HEK293 (cell line): ENCODE measurements at regions not wholly inside any gene's neighbourhood (a gene's known extent, or its start where the extent isn't known, plus 50 kb on each side); places are given as distances from the start of the nearest gene placed in this dataset.

Source experiments
- CTCF ChIP-seq: fragments of 450-650 bp; formaldehyde crosslinking; IDR thresholded peaks from 2 replicates; pipeline ENCODE4 v1.5.1; 2016; ENCODE audit warnings: missing biosample characterization, missing genetic modification characterization
- GLIS1 ChIP-seq: fragments of 450-650 bp; formaldehyde crosslinking; IDR thresholded peaks from 2 replicates; pipeline ENCODE4 v1.5.1; 2016; ENCODE audit warnings: missing biosample characterization, missing genetic modification characterization
- GLIS2 ChIP-seq: fragments of 450-650 bp; formaldehyde crosslinking; IDR thresholded peaks from 2 replicates; pipeline ENCODE4 v1.5.1; 2016; ENCODE audit warnings: missing biosample characterization, missing genetic modification characterization
- KLF10 ChIP-seq: fragments of 450-650 bp; IDR thresholded peaks from 2 replicates; pipeline ENCODE4 v1.5.1; 2018; ENCODE audit warnings: missing biosample characterization, mild to moderate bottlenecking, missing genetic modification characterization
- KLF7 ChIP-seq: fragments of 450-650 bp; formaldehyde crosslinking; IDR thresholded peaks from 2 replicates; pipeline ENCODE4 v1.5.1; 2016; ENCODE audit warnings: missing biosample characterization, missing genetic modification characterization, borderline replicate concordance
- MYNN ChIP-seq: fragments of 450-650 bp; formaldehyde crosslinking; IDR thresholded peaks from 2 replicates; pipeline ENCODE4 v1.5.1; 2016; ENCODE audit warnings: missing biosample characterization, missing genetic modification characterization, borderline replicate concordance
- OSR2 ChIP-seq: fragments of 450-650 bp; formaldehyde crosslinking; IDR thresholded peaks from 2 replicates; pipeline ENCODE4 v1.5.1; 2016; ENCODE audit warnings: missing biosample characterization, missing genetic modification characterization
- PRDM1 ChIP-seq: fragments of 450-650 bp; formaldehyde crosslinking; IDR thresholded peaks from 2 replicates; pipeline ENCODE4; 2016; ENCODE audit warnings: missing biosample characterization, missing genetic modification characterization
- PRDM10 ChIP-seq: fragments of 450-650 bp; formaldehyde crosslinking; IDR thresholded peaks from 2 replicates; pipeline ENCODE4 v1.5.1; 2016; ENCODE audit warnings: missing biosample characterization, missing genetic modification characterization
- RBAK ChIP-seq: fragments of 450-650 bp; formaldehyde crosslinking; IDR thresholded peaks from 2 replicates; pipeline ENCODE4 v1.5.1; 2016; ENCODE audit warnings: missing biosample characterization, missing genetic modification characterization
- SP7 ChIP-seq: fragments of 450-650 bp; formaldehyde crosslinking; IDR thresholded peaks from 2 replicates; pipeline ENCODE4 v1.5.1; 2016; ENCODE audit warnings: missing biosample characterization, missing genetic modification characterization
- YY1 ChIP-seq: fragments of 450-650 bp; formaldehyde crosslinking; IDR thresholded peaks from 2 replicates; pipeline ENCODE4 v1.5.1; 2018; ENCODE audit warnings: missing biosample characterization, missing genetic modification characterization
- ZBTB20 ChIP-seq: fragments of 450-650 bp; formaldehyde crosslinking; IDR thresholded peaks from 2 replicates; pipeline ENCODE4 v1.5.1; 2016; ENCODE audit warnings: missing biosample characterization, missing genetic modification characterization
- ZNF121 ChIP-seq: fragments of 450-650 bp; formaldehyde crosslinking; IDR thresholded peaks from 2 replicates; pipeline ENCODE4 v1.5.1; 2016; ENCODE audit warnings: missing biosample characterization, missing genetic modification characterization
- ZNF16 ChIP-seq: fragments of 450-650 bp; formaldehyde crosslinking; IDR thresholded peaks from 2 replicates; pipeline ENCODE4 v1.5.1; 2016; ENCODE audit warnings: low read depth, missing biosample characterization, missing genetic modification characterization
- ZNF266 ChIP-seq: fragments of 450-650 bp; formaldehyde crosslinking; IDR thresholded peaks from 2 replicates; pipeline ENCODE4 v1.5.1; 2016; ENCODE audit warnings: missing biosample characterization, missing genetic modification characterization, low read depth
- ZNF341 ChIP-seq: fragments of 450-650 bp; formaldehyde crosslinking; IDR thresholded peaks from 2 replicates; pipeline ENCODE4; 2016; ENCODE audit warnings: low read depth, missing biosample characterization, missing genetic modification characterization
- ZNF394 ChIP-seq: fragments of 450-650 bp; formaldehyde crosslinking; IDR thresholded peaks from 2 replicates; pipeline ENCODE4 v1.5.1; 2016; ENCODE audit warnings: missing biosample characterization, missing genetic modification characterization, mild to moderate bottlenecking, moderate library complexity, borderline replicate concordance
- ZNF544 ChIP-seq: fragments of 450-650 bp; formaldehyde crosslinking; IDR thresholded peaks from 2 replicates; pipeline ENCODE4 v1.5.0; 2017; ENCODE audit warnings: missing biosample characterization, missing genetic modification characterization
- ZNF548 ChIP-seq: fragments of 450-650 bp; formaldehyde crosslinking; IDR thresholded peaks from 2 replicates; pipeline ENCODE4 v1.5.1; 2016; ENCODE audit warnings: missing biosample characterization, missing genetic modification characterization
- ZNF561 ChIP-seq: fragments of 450-650 bp; IDR thresholded peaks from 2 replicates; pipeline ENCODE4 v1.5.1; 2018; ENCODE audit warnings: missing biosample characterization, missing genetic modification characterization, borderline replicate concordance
- ZNF580 ChIP-seq: fragments of 450-650 bp; formaldehyde crosslinking; IDR thresholded peaks from 2 replicates; pipeline ENCODE4 v1.5.1; 2016; ENCODE audit warnings: missing biosample characterization, missing genetic modification characterization
- ZNF785 ChIP-seq: fragments of 450-650 bp; formaldehyde crosslinking; IDR thresholded peaks from 2 replicates; pipeline ENCODE4 v1.5.1; 2016; ENCODE audit warnings: missing biosample characterization, missing genetic modification characterization
- ZNF843 ChIP-seq: fragments of 450-650 bp; formaldehyde crosslinking; IDR thresholded peaks from 2 replicates; pipeline ENCODE4 v1.5.1; 2016; ENCODE audit warnings: missing biosample characterization, missing genetic modification characterization
- ZSCAN23 ChIP-seq: fragments of 450-650 bp; formaldehyde crosslinking; IDR thresholded peaks from 2 replicates; pipeline ENCODE4 v1.5.1; 2016; ENCODE audit warnings: missing biosample characterization, missing genetic modification characterization
- TF ChIP-seq, protein P1 (sequence below): fragments of 450-650 bp; formaldehyde crosslinking; IDR thresholded peaks from 2 replicates; pipeline ENCODE4 v1.5.1; 2016; ENCODE audit warnings: missing biosample characterization, missing genetic modification characterization
- TF ChIP-seq, protein P2 (sequence below): fragments of 450-650 bp; formaldehyde crosslinking; IDR thresholded peaks from 2 replicates; pipeline ENCODE4 v1.5.1; 2017; ENCODE audit warnings: missing biosample characterization, missing genetic modification characterization

DNA sequence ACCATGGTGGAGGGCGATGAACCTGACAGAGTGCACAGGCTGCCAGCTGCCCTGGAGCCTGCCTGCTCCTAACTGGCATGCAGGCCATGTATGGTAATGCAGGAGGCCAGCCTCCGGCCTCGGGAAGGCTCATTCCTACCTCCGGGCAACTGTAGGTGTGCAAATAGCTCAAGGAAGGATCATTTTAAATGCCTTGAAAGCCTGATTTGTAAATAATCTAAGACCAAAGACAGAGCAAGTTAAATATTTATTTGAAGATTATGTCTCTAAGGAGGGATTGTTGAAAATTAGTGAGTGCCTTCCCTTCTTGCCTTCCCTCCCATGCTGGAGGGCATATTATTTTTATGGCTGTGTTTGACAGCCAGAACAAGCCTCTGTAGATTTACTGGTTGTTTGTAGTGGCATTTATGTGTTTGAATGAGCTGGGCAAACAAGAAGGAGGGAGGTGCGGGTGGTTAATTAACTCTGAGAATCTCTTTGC, 285.7 kb upstream of the TUT7 start (continued):
- TF ChIP-seq ZNF266 (tag by site-specific recombination) (no peak), ZNF341 (peak; percentile 75), PRDM1 (tag by site-specific recombination) (no peak), OSR2 (peak; percentile 83), MYNN (tag by site-specific recombination) (no peak), GLIS1 (tag by site-specific recombination) (peak; percentile 71), ZNF843 (peak; percentile 86), GLIS2 (no peak), ZSCAN23 (no peak), ZNF580 (0 out of 2 replicates have a peak, but pooled peaks have one; percentile 25), KLF10 (tag by site-specific recombination) (peak; percentile 40; the same call in 1 of the 2 replicates), ZNF561 (tag by site-specific recombination) (peak; percentile 86; the same call in 1 of the 2 replicates), CTCF (peak; percentile 38; the same call in 1 of the 2 replicates), ZNF548 (no peak), ZNF16 (no peak), ZNF121 (tag by site-specific recombination) (no peak), KLF7 (tag by site-specific recombination) (peak; percentile 68; the same call in 1 of the 2 replicates), PRDM10 (tag by site-specific recombination) (peak; percentile 64), ZBTB20 (tag by site-specific recombination) (peak; percentile 63), ZNF394 (no peak; the same call in 1 of the 2 replicates), RBAK (no peak), ZNF544 (tag by site-specific recombination) (no peak), YY1 (tag by site-specific recombination) (peak; percentile 12; the same call in 1 of the 2 replicates), SP7 (tag by site-specific recombination) (peak; percentile 90), ZNF785 (no peak)
- TF ChIP-seq, protein P1, sequence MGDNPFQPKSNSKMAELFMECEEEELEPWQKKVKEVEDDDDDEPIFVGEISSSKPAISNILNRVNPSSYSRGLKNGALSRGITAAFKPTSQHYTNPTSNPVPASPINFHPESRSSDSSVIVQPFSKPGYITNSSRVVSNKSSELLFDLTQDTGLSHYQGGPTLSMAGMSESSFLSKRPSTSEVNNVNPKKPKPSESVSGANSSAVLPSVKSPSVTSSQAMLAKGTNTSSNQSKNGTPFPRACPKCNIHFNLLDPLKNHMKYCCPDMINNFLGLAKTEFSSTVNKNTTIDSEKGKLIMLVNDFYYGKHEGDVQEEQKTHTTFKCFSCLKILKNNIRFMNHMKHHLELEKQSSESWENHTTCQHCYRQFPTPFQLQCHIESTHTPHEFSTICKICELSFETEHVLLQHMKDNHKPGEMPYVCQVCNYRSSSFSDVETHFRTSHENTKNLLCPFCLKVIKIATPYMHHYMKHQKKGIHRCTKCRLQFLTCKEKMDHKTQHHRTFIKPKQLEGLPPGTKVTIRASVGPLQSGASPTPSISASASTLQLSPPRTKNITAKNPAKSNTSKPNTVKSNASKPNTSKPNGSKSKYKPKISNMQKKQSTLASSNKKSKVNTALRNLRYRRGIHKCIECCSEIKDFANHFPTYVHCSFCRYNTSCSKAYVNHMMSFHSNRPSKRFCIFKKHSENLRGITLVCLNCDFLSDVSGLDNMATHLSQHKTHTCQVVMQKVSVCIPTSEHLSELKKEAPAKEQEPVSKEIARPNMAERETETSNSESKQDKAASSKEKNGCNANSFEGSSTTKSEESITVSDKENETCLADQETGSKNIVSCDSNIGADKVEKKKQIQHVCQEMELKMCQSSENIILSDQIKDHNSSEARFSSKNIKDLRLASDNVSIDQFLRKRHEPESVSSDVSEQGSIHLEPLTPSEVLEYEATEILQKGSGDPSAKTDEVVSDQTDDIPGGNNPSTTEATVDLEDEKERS (tag by site-specific recombination): no peak
- TF ChIP-seq, protein P2, sequence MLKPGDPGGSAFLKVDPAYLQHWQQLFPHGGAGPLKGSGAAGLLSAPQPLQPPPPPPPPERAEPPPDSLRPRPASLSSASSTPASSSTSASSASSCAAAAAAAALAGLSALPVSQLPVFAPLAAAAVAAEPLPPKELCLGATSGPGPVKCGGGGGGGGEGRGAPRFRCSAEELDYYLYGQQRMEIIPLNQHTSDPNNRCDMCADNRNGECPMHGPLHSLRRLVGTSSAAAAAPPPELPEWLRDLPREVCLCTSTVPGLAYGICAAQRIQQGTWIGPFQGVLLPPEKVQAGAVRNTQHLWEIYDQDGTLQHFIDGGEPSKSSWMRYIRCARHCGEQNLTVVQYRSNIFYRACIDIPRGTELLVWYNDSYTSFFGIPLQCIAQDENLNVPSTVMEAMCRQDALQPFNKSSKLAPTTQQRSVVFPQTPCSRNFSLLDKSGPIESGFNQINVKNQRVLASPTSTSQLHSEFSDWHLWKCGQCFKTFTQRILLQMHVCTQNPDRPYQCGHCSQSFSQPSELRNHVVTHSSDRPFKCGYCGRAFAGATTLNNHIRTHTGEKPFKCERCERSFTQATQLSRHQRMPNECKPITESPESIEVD (tag by site-specific recombination): peak; percentile 85
